Muscle layer of duodenum (tissue), 2 donors: ENCODE measurements at regions not wholly inside any gene's neighbourhood (a gene's known extent, or its start where the extent isn't known, plus 50 kb on each side); places are given as distances from the start of the nearest gene placed in this dataset.

Source experiments
- H3K27ac ChIP-seq: one replicate; pipeline ENCODE4 v1.7.0; 2013; ENCODE audit warnings: mild to moderate bottlenecking, low read length
- H3K27me3 ChIP-seq: one replicate; pipeline ENCODE4 v1.7.0; 2013; ENCODE audit warnings: low read depth, mild to moderate bottlenecking, control low read depth, low read length
- H3K36me3 ChIP-seq, 2 donors: one replicate each; pipeline ENCODE4 v1.7.0; 2013; ENCODE audit warnings: low read length in 2 of 2, control low read depth in 1 of 2, mild to moderate bottlenecking in 1 of 2; ENCODE audit not compliant: insufficient read depth in 2 of 2, control insufficient read depth in 1 of 2
- H3K4me1 ChIP-seq, 2 donors: one replicate each; pipeline ENCODE4 v1.7.0; 2013; ENCODE audit warnings: low read length in 2 of 2, mild to moderate bottlenecking in 2 of 2, control low read depth in 1 of 2, moderate library complexity in 1 of 2; ENCODE audit not compliant: insufficient read depth in 2 of 2, control insufficient read depth in 1 of 2
- H3K4me3 ChIP-seq, 2 donors: one replicate each; pipeline ENCODE4 v1.7.0; 2013; ENCODE audit warnings: low read length in 2 of 2, low read depth in 1 of 2, mild to moderate bottlenecking in 1 of 2
- H3K9me3 ChIP-seq, 2 donors: one replicate each; pipeline ENCODE4 v1.7.0; 2013; ENCODE audit warnings: low read length in 2 of 2, control low read depth in 1 of 2, mild to moderate bottlenecking in 1 of 2; ENCODE audit not compliant: control insufficient read depth in 1 of 2
- donor health status: healthy.

- Histone ChIP-seq H3K27me3 (no peaks in the 10 kb centered on the region), H3K9me3 (no peaks in the 10 kb centered on the region), H3K36me3 (no peaks in the 10 kb centered on the region), H3K27ac (no peak overlapping the region), H3K4me1 (no peaks in the 10 kb centered on the region), H3K4me3 (no peak overlapping the region)
Measured at GRCh38 chr12:3958534-3958933, 85.3 kb upstream of the PARP11 start.

DNA sequence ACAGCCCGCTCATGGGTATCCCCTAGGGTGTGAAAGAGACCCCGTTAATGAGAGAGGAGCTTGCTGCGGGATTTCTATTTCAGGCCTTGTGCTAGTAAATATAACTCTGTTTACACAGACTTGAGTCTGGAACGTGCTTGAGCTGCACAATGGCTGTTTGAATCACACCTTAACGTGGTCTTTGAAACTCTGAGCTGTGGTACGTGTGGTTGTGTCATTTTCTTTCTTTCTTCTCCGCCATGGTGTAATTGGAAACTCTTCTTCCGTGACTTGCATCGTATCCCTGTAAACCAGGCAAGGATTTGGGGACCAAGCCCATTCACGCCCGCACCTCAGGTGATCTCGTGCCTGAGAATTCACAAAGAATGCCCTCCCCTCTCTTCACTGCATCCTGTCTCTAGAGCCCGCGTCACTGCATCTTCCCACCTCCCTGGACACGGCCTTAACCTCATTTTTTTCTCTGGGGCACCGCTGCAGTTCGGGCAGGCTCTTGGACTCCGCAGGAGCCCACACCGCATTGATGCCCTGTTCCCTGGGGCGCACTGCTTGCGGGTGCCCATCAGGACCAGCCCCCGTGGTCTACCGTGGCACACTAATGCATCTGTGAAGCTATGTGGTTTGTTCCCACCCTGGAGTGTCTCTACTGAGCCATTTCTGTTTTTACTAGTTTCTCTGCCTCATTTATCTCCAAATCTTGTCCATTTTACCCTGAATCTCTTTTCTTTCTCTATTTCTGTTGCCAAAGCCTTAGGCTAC, 78.4 kb upstream of the PARP11 start:
- Histone ChIP-seq H3K27me3 (peaks cover under 1% of the 10 kb centered on the region), H3K36me3 (no peaks in the 10 kb centered on the region), H3K4me1 (no peaks in the 10 kb centered on the region), H3K9me3 (no peaks in the 10 kb centered on the region), H3K4me3 (no peak overlapping the region), H3K27ac (no peak overlapping the region)

GRCh38 chr12:3950714-3951320, 77.6 kb upstream of the PARP11 start:
- no peak overlapping the region for H3K4me3 ChIP-seq
- no peaks in the 10 kb centered on the region for H3K4me1 ChIP-seq
- peaks cover 5% of the 10 kb centered on the region for H3K27me3 ChIP-seq
- H3K9me3 ChIP-seq = no peaks in the 10 kb centered on the region
- no peak overlapping the region for H3K27ac ChIP-seq
- no peaks in the 10 kb centered on the region for H3K36me3 ChIP-seq

DNA sequence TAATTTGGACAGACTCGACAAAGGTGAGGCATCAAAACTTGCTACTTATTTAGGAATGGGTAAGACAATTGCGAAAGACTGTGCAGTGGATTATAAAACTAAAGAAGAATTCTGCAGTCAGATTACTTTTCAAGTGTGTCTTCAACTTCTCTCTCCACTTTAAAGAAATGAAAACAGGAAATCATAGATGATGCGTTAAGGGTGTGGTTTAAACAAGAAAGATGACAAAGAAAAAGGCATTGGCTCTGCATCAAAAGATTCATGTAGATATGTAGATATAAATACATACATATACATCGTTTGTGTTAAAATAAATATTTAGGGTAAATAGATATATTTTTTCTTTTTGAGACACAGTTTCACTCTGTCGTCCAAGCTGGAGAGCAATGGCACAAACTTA, 74.6 kb upstream of the PARP11 start:
- Histone ChIP-seq H3K9me3 (no peaks in the 10 kb centered on the region), H3K4me1 (no peaks in the 10 kb centered on the region), H3K4me3 (no peak overlapping the region), H3K27me3 (peaks cover 5% of the 10 kb centered on the region), H3K36me3 (no peaks in the 10 kb centered on the region), H3K27ac (no peak overlapping the region)

- no peaks in the 10 kb centered on the region for H3K9me3 ChIP-seq
- no peaks in the 10 kb centered on the region for H3K36me3 ChIP-seq
- no peak overlapping the region for H3K27ac ChIP-seq
- H3K4me3 ChIP-seq = no peak overlapping the region
- H3K4me1 ChIP-seq = no peaks in the 10 kb centered on the region
- peaks cover 5% of the 10 kb centered on the region for H3K27me3 ChIP-seq
Measured at GRCh38 chr12:3945671-3946070, 72.5 kb upstream of the PARP11 start.

DNA sequence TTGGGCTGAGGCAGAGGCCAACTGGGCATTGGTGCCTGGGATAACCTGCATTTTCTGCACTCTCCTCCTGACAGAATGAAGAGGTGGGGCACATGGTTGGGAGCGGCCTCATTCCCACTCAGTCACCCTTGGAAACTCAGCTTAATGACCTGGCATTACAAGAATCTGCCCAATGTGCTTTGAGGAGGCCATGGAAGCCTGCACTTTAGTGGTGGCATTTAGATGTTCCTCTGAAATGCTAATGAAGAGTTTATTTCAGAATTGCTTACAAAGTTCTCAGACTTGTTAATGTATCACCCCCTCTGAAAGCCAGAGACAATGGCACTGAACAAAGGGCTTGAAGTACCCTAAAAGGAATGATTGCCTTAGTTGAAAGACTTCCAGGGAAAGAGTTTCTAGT, 71.4 kb upstream of the PARP11 start:
- H3K36me3 ChIP-seq = no peaks in the 10 kb centered on the region
- no peaks in the 10 kb centered on the region for H3K9me3 ChIP-seq
- no peak overlapping the region for H3K4me3 ChIP-seq
- peaks cover 5% of the 10 kb centered on the region for H3K27me3 ChIP-seq
- no peak overlapping the region for H3K27ac ChIP-seq
- no peaks in the 10 kb centered on the region for H3K4me1 ChIP-seq

DNA sequence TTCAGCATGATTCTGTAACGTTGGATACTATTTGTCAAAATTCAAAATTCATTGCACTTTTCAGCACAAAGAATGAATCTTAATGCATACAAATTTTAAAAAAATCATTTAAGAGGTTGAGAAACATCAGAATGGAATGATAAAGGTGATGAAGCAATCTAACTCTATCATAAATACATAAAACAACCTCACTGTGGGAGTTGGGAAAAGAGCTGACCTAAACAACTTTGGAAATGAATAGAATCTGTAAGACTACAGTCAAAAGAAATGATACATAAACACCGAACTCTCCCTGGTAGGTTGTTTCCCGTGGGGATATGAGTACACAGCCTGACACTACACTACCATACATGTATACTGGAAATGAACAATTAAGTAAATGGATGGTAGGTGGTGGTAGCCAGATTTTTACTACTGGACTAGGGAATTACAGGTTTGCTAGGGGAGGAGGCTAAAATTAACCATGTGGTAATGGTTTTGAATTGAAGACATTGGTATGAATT, 64.9 kb upstream of the PARP11 start:
- H3K9me3 ChIP-seq = no peaks in the 10 kb centered on the region
- no peaks in the 10 kb centered on the region for H3K4me1 ChIP-seq
- no peaks in the 10 kb centered on the region for H3K36me3 ChIP-seq
- H3K27me3 ChIP-seq = no peaks in the 10 kb centered on the region
- no peak overlapping the region for H3K4me3 ChIP-seq
- H3K27ac ChIP-seq = no peak overlapping the region

- H3K4me1 ChIP-seq = no peaks in the 10 kb centered on the region
- no peaks in the 10 kb centered on the region for H3K36me3 ChIP-seq
- H3K27me3 ChIP-seq = no peaks in the 10 kb centered on the region
- no peak overlapping the region for H3K27ac ChIP-seq
- no peaks in the 10 kb centered on the region for H3K9me3 ChIP-seq
- no peak overlapping the region for H3K4me3 ChIP-seq
Measured at GRCh38 chr12:3935078-3935477, 61.9 kb upstream of the PARP11 start.

GRCh38 chr12:3933819-3934192, 60.6 kb upstream of the PARP11 start:
- Histone ChIP-seq H3K27me3 (peaks cover 4% of the 10 kb centered on the region), H3K4me3 (no peak overlapping the region), H3K9me3 (no peaks in the 10 kb centered on the region), H3K4me1 (no peaks in the 10 kb centered on the region), H3K27ac (no peak overlapping the region), H3K36me3 (no peaks in the 10 kb centered on the region)

DNA sequence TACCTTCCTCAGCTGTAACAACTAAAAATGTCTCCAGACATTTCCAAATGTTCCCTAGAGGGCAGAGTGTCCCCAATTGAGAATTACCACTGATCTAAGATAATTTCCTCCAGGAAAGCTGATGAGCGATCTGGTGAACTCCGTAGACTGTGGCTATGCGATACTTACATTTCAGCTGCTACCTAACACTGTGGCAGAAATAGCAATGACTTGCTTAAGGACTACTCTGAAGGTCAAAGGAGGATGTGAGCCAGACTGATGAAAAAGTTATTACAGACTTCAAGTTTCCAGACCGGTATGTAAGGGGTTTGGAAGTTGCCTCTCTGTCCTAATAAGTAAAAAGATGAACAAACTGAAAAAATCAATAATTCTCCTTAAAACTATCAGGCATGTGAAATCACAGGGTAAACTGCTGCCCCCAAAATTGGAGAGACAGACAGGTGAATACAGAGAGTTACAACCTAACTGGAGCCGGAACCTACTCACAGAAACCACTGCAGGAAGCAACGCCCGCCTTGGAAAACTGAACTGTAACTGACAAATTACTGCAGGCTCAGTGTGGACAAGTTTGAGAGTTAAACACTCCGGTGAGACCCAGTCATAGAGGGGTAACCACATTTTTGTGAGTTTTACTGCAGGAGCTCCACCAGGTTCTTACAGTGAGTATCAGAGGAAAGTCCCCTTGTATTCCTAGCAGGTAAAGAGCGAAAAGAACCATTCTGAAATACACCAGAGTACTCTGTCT, 60.0 kb upstream of the PARP11 start:
- Histone ChIP-seq H3K9me3 (no peaks in the 10 kb centered on the region), H3K27me3 (peaks cover 5% of the 10 kb centered on the region), H3K27ac (no peak overlapping the region), H3K36me3 (no peaks in the 10 kb centered on the region), H3K4me1 (no peaks in the 10 kb centered on the region), H3K4me3 (no peak overlapping the region)

DNA sequence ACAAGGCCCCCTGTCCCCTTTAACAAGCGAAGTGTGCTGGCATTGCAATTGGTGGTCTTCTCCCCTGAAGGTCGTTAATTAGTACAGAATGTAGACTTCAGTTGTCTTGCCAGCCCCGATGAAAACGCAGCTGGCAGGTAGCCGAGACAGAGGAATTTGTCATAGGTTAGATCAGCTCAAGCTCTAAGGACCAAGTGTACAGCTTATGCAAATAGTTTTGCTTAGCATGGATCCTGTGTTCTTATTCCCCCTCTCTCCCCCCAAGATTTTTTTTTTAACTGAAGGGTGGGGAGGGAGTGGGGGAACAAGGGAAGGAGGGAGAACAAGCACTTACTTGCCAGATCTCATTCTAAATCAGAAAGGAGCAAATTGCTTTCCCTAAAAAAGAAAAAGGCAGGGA, 58.6 kb upstream of the PARP11 start:
- Histone ChIP-seq H3K36me3 (no peaks in the 10 kb centered on the region), H3K9me3 (no peaks in the 10 kb centered on the region), H3K4me1 (no peaks in the 10 kb centered on the region), H3K27me3 (peaks cover 5% of the 10 kb centered on the region), H3K27ac (no peak overlapping the region), H3K4me3 (no peak overlapping the region)
